HG02588 (cell line): ENCODE measurements at regions not wholly inside any gene's neighbourhood (a gene's known extent, or its start where the extent isn't known, plus 50 kb on each side); places are given as distances from the start of the nearest gene placed in this dataset.

ENCODE experiments used
- ATAC-seq: cut with Tn5 transposase; IDR thresholded peaks from one replicate; pipeline ENCODE4 v1.9.1; 2021; ENCODE audit warnings: mild to moderate bottlenecking, moderate library complexity; ENCODE audit not compliant: unreplicated experiment

- no peak for ATAC-seq
Observed at GRCh38 chr11:119909077-119909476, 180.1 kb upstream of the NECTIN1 start.

GRCh38 chr11:119908573-119908904 lies 179.5 kb upstream of the NECTIN1 start:
- ATAC-seq, result no peak

GRCh38 chr11:119907878-119908572 lies 179.0 kb upstream of the NECTIN1 start:
- ATAC-seq, result no peak

- ATAC-seq, result no peak
Observed at GRCh38 chr11:119907122-119907851, 178.3 kb upstream of the NECTIN1 start.

GRCh38 chr11:119906376-119906775 lies 177.4 kb upstream of the NECTIN1 start:
- no peak for ATAC-seq

GRCh38 chr11:119905162-119905561 lies 176.2 kb upstream of the NECTIN1 start:
- no peak for ATAC-seq

GRCh38 chr11:119904531-119905035 lies 175.6 kb upstream of the NECTIN1 start:
- no peak for ATAC-seq

GRCh38 chr11:119903821-119904220 lies 174.8 kb upstream of the NECTIN1 start:
- no peak for ATAC-seq

GRCh38 chr11:119903389-119903788 lies 174.4 kb upstream of the NECTIN1 start:
- ATAC-seq, result no peak

GRCh38 chr11:119902656-119903231 lies 173.7 kb upstream of the NECTIN1 start:
- no peak for ATAC-seq

GRCh38 chr11:119901657-119902577 lies 172.9 kb upstream of the NECTIN1 start:
- ATAC-seq, result no peak

- ATAC-seq, result no peak
Observed at GRCh38 chr11:119899997-119900396, 171.0 kb upstream of the NECTIN1 start.

- ATAC-seq, result no peak
Observed at GRCh38 chr11:119897576-119897975, 168.6 kb upstream of the NECTIN1 start.

- ATAC-seq, result no peak
Observed at GRCh38 chr11:119897046-119897440, 168.0 kb upstream of the NECTIN1 start.

- ATAC-seq, result no peak
Observed at GRCh38 chr11:119896387-119897045, 167.5 kb upstream of the NECTIN1 start.

GRCh38 chr11:119895981-119896380 lies 167.0 kb upstream of the NECTIN1 start:
- no peak for ATAC-seq

- no peak for ATAC-seq
Observed at GRCh38 chr11:119894916-119895315, 165.9 kb upstream of the NECTIN1 start.

GRCh38 chr11:119892311-119892808 lies 163.4 kb upstream of the NECTIN1 start:
- ATAC-seq, result no peak

GRCh38 chr11:119891055-119891768 lies 162.2 kb upstream of the NECTIN1 start:
- ATAC-seq, result no peak

GRCh38 chr11:119890466-119890865 lies 161.5 kb upstream of the NECTIN1 start:
- no peak for ATAC-seq
